ENCODE measurements at regions not wholly inside any gene's neighbourhood (a gene's known extent, or its start where the extent isn't known, plus 50 kb on each side); places are given as distances from the start of the nearest gene placed in this dataset.

GRCh38 chr10:129075927-129076326, 391.1 kb upstream of the MGMT start:
- no peak for DNase-seq (ENCODE audit: low read depth)

GRCh38 chr10:129078346-129078745, 388.7 kb upstream of the MGMT start:
- DNase-seq (ENCODE audit: low read depth), result no peak

- DNase-seq (ENCODE audit: low read depth), result no peak
These were observed 388.3 kb upstream of the MGMT start for GRCh38 chr10:129078746-129079145.

GRCh38 chr10:129079705-129080104, 387.3 kb upstream of the MGMT start:
- DNase-seq (ENCODE audit: low read depth), result no peak

- no peak for DNase-seq (ENCODE audit: low read depth)
These were observed 381.2 kb upstream of the MGMT start for GRCh38 chr10:129085811-129086210.

- no peak for DNase-seq (ENCODE audit: low read depth)
These were observed 377.7 kb upstream of the MGMT start for GRCh38 chr10:129089341-129089740.

GRCh38 chr10:129090165-129090564, 376.9 kb upstream of the MGMT start:
- DNase-seq (ENCODE audit: low read depth), result no peak

GRCh38 chr10:129090618-129091366, 376.2 kb upstream of the MGMT start:
- DNase-seq (ENCODE audit: low read depth), result no peak

GRCh38 chr10:129093641-129094040, 373.4 kb upstream of the MGMT start:
- DNase-seq (ENCODE audit: low read depth), result no peak

GRCh38 chr10:129094233-129094632, 372.8 kb upstream of the MGMT start:
- DNase-seq (ENCODE audit: low read depth), result no peak

- DNase-seq (ENCODE audit: low read depth), result no peak
These were observed 372.2 kb upstream of the MGMT start for GRCh38 chr10:129094861-129095260.

- DNase-seq (ENCODE audit: low read depth), result no peak
These were observed 371.4 kb upstream of the MGMT start for GRCh38 chr10:129095680-129096064.

GRCh38 chr10:129096065-129096984, 370.7 kb upstream of the MGMT start:
- peak; percentile 64 for DNase-seq (ENCODE audit: low read depth)

GRCh38 chr10:129097776-129098330, 369.2 kb upstream of the MGMT start:
- no peak for DNase-seq (ENCODE audit: low read depth)

GRCh38 chr10:129098517-129098916, 368.5 kb upstream of the MGMT start:
- no peak for DNase-seq (ENCODE audit: low read depth)

- no peak for DNase-seq (ENCODE audit: low read depth)
These were observed 367.6 kb upstream of the MGMT start for GRCh38 chr10:129099486-129099885.

- DNase-seq (ENCODE audit: low read depth), result no peak
These were observed 367.0 kb upstream of the MGMT start for GRCh38 chr10:129099992-129100391.

- no peak for DNase-seq (ENCODE audit: low read depth)
These were observed 365.6 kb upstream of the MGMT start for GRCh38 chr10:129101232-129101980.

- DNase-seq (ENCODE audit: low read depth), result no peak
These were observed 363.9 kb upstream of the MGMT start for GRCh38 chr10:129102906-129103693.

GRCh38 chr10:129104266-129105045, 362.6 kb upstream of the MGMT start:
- DNase-seq (ENCODE audit: low read depth), result no peak

- DNase-seq (ENCODE audit: low read depth), result peak; percentile 13
These were observed 361.8 kb upstream of the MGMT start for GRCh38 chr10:129105266-129105665.
